ENCODE measurements at regions not wholly inside any gene's neighbourhood (a gene's known extent, or its start where the extent isn't known, plus 50 kb on each side); places are given as distances from the start of the nearest gene placed in this dataset.

- TF ChIP-seq TEF (CRISPR knock-in tag; IDR thresholded peaks at IDR 0.05) = peak; percentile 78; the same call in 1 of the 2 replicates
- TF ChIP-seq GRHL1 (CRISPR knock-in tag; conservative IDR thresholded peaks at IDR 0.05) = no peak
- TF ChIP-seq ARID4A (CRISPR knock-in tag; IDR thresholded peaks at IDR 0.05; ENCODE audit: borderline replicate concordance) = peak; percentile 51; the same call in 1 of the 2 replicates
- peak; percentile 73; the same call in 1 of the 2 replicates for TF ChIP-seq ZNF333 (CRISPR knock-in tag; IDR thresholded peaks at IDR 0.05; ENCODE audit: borderline replicate concordance)
- TF ChIP-seq MZF1 (CRISPR knock-in tag; IDR thresholded peaks at IDR 0.05; ENCODE audit: borderline replicate concordance) = no peak
- peak; percentile 97 for TF ChIP-seq ZFP36L2 (CRISPR knock-in tag; IDR thresholded peaks at IDR 0.05)
- peak; percentile 52; the same call in 1 of the 2 replicates for TF ChIP-seq ATF7-NPFF (CRISPR knock-in tag; IDR thresholded peaks at IDR 0.05; ENCODE audit: low read depth)
- TF ChIP-seq KMT2A (CRISPR knock-in tag; IDR thresholded peaks at IDR 0.05) = no peak
- no peak for TF ChIP-seq GABPA (IDR thresholded peaks at IDR 0.05; ENCODE audit: low read depth, low read length)
- no peak for TF ChIP-seq GABPA (CRISPR knock-in tag; IDR thresholded peaks at IDR 0.05; ENCODE audit: low read depth)
- peak; percentile 98 for TF ChIP-seq HES4 (CRISPR knock-in tag; IDR thresholded peaks at IDR 0.05; ENCODE audit: borderline replicate concordance)
- TF ChIP-seq MIER2 (CRISPR knock-in tag; IDR thresholded peaks at IDR 0.05) = peak; percentile 99
- peak; percentile 59; the same call in 1 of the 2 replicates for TF ChIP-seq ZNF777 (CRISPR knock-in tag; IDR thresholded peaks at IDR 0.05)
- TF ChIP-seq ZNF576 (CRISPR knock-in tag; IDR thresholded peaks at IDR 0.05) = no peak
- no peak for TF ChIP-seq SOX6 (IDR thresholded peaks at IDR 0.05)
- 0 out of 2 replicates have a peak, but pooled peaks have one; percentile 16 for TF ChIP-seq SOX6 (CRISPR knock-in tag; IDR thresholded peaks at IDR 0.05)
- TF ChIP-seq GMEB1 (CRISPR knock-in tag; IDR thresholded peaks at IDR 0.05; ENCODE audit: borderline replicate concordance) = no peak
- TF ChIP-seq ZNF670 (CRISPR knock-in tag; IDR thresholded peaks at IDR 0.05; ENCODE audit: borderline replicate concordance) = no peak
- peak; percentile 48; the same call in 1 of the 2 replicates for TF ChIP-seq GATAD2A (CRISPR knock-in tag; IDR thresholded peaks at IDR 0.05)
- peak; percentile 86; the same call in 1 of the 2 replicates for TF ChIP-seq ZNF589 (CRISPR knock-in tag; conservative IDR thresholded peaks at IDR 0.05)
- peak; percentile 96 for TF ChIP-seq SRY (CRISPR knock-in tag; IDR thresholded peaks at IDR 0.05)
These were observed 75.7 kb upstream of the BHLHE23 start (continued) for GRCh38 chr20:63082308-63082938.

Measured in HepG2 (cell line).